Mammary epithelial cell (primary cell): ENCODE measurements at regions not wholly inside any gene's neighbourhood (a gene's known extent, or its start where the extent isn't known, plus 50 kb on each side); places are given as distances from the start of the nearest gene placed in this dataset.

Experiments used
- CTCF ChIP-seq, 2 donors: IDR thresholded peaks in 1 of 2; conservative IDR thresholded peaks in 1 of 2; 2 replicates each; pipeline ENCODE4 v1.5.1; 2011 to 2012; ENCODE audit warnings: inconsistent platforms in 2 of 2, low read length in 2 of 2, mild to moderate bottlenecking in 2 of 2, control low read depth in 1 of 2, low read depth in 1 of 2; ENCODE audit not compliant: insufficient read depth in 1 of 2; ENCODE audit errors: extremely low read depth in 1 of 2
- EZH2 ChIP-seq: IDR thresholded peaks from 2 replicates; pipeline ENCODE4 v1.6.1; 2012; ENCODE audit warnings: low read length, inconsistent platforms, borderline replicate concordance

- TF ChIP-seq CTCF (conservative IDR thresholded peaks at IDR 0.05 in 1 of 2, IDR thresholded peaks at IDR 0.05 in 1 of 2; ENCODE audit: extremely low read depth in 1 of 2, insufficient read depth in 1 of 2, low read depth in 1 of 2, low read length in 2 of 2) (no peak), EZH2 (no peak)
Measured at GRCh38 chr6:19137505-19137904, 699.7 kb upstream of the ID4 start.
